ENCODE measurements at regions not wholly inside any gene's neighbourhood (a gene's known extent, or its start where the extent isn't known, plus 50 kb on each side); places are given as distances from the start of the nearest gene placed in this dataset.
"Not testable (repeated sequence)": the region's sequence is repeated elsewhere in the genome, so short reads cannot be mapped to it uniquely, and the experiment has no call there.

GRCh38 chr3:176041185-176041584, 1156.1 kb downstream of the TBL1XR1 start:
- intact Hi-C loops (cut with DNase I; ENCODE audit: low total_unique reads) (no loop called here), in situ Hi-C loops (cut with MboI; ENCODE audit: low sequenced_read_pairs in 4 of 4) (no loop called here)
- ATAC-seq (no peak), DNase-seq (no peak)
- no peak overlapping the region for H3K27ac ChIP-seq
- TF ChIP-seq POLR2A (IDR thresholded peaks at IDR 0.05): no peak
- TF ChIP-seq, protein P1, sequence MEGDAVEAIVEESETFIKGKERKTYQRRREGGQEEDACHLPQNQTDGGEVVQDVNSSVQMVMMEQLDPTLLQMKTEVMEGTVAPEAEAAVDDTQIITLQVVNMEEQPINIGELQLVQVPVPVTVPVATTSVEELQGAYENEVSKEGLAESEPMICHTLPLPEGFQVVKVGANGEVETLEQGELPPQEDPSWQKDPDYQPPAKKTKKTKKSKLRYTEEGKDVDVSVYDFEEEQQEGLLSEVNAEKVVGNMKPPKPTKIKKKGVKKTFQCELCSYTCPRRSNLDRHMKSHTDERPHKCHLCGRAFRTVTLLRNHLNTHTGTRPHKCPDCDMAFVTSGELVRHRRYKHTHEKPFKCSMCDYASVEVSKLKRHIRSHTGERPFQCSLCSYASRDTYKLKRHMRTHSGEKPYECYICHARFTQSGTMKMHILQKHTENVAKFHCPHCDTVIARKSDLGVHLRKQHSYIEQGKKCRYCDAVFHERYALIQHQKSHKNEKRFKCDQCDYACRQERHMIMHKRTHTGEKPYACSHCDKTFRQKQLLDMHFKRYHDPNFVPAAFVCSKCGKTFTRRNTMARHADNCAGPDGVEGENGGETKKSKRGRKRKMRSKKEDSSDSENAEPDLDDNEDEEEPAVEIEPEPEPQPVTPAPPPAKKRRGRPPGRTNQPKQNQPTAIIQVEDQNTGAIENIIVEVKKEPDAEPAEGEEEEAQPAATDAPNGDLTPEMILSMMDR (IDR thresholded peaks at IDR 0.05 in 4 of 5, conservative IDR thresholded peaks at IDR 0.05 in 1 of 5): no peak
- H3K4me3 ChIP-seq: no peak overlapping the region
- H3K4me1 ChIP-seq: no peaks in the 10 kb centered on the region
- H3K27me3 ChIP-seq: no peaks in the 10 kb centered on the region
- H3K9me3 ChIP-seq: no peaks in the 10 kb centered on the region
- no peaks in the 10 kb centered on the region for H3K36me3 ChIP-seq

GRCh38 chr3:176037636-176038035, 1159.6 kb downstream of the TBL1XR1 start:
- intact Hi-C loops (cut with DNase I; ENCODE audit: low total_unique reads) (no loop called here), in situ Hi-C loops (cut with MboI; ENCODE audit: low sequenced_read_pairs in 4 of 4) (no loop called here)
- no peaks in the 10 kb centered on the region for H3K36me3 ChIP-seq
- no peak for DNase-seq
- H3K27ac ChIP-seq: no peak overlapping the region
- no peaks in the 10 kb centered on the region for H3K27me3 ChIP-seq
- ATAC-seq: no peak
- no peaks in the 10 kb centered on the region for H3K9me3 ChIP-seq
- TF ChIP-seq POLR2A (IDR thresholded peaks at IDR 0.05): no peak
- TF ChIP-seq, protein P1 (IDR thresholded peaks at IDR 0.05 in 4 of 5, conservative IDR thresholded peaks at IDR 0.05 in 1 of 5): no peak
- no peaks in the 10 kb centered on the region for H3K4me1 ChIP-seq
- H3K4me3 ChIP-seq: no peak overlapping the region

DNA sequence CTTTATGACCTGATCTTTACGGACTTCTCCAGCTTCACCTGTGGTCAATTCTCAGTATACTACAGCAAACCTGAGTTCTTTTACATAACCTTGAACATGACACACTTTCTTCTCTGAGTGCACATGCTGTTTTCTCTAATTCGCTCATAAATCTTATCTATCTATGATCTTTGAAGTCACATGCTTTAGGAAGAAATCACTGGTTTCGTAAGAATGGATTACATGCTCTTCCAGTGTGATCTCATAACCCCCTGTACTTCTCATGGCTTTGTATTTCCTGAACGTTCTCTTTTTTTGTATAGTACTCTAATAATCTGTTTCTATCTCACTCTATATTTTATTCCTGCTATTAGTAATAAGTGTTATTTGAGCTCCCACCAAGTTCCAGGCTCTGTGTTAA, 1165.2 kb downstream of the TBL1XR1 start:
- ATAC-seq (no peak), DNase-seq (no peak)
- no peaks in the 10 kb centered on the region for H3K9me3 ChIP-seq
- H3K36me3 ChIP-seq: no peaks in the 10 kb centered on the region
- no peaks in the 10 kb centered on the region for H3K27me3 ChIP-seq
- H3K27ac ChIP-seq: no peak overlapping the region
- TF ChIP-seq, protein P1 (IDR thresholded peaks at IDR 0.05 in 4 of 5, conservative IDR thresholded peaks at IDR 0.05 in 1 of 5): no peak
- no peaks in the 10 kb centered on the region for H3K4me1 ChIP-seq
- H3K4me3 ChIP-seq: no peak overlapping the region
- in situ Hi-C loops (cut with MboI; ENCODE audit: low sequenced_read_pairs in 4 of 4) (no loop called here), intact Hi-C loops (cut with DNase I; ENCODE audit: low total_unique reads) (no loop called here)

DNA sequence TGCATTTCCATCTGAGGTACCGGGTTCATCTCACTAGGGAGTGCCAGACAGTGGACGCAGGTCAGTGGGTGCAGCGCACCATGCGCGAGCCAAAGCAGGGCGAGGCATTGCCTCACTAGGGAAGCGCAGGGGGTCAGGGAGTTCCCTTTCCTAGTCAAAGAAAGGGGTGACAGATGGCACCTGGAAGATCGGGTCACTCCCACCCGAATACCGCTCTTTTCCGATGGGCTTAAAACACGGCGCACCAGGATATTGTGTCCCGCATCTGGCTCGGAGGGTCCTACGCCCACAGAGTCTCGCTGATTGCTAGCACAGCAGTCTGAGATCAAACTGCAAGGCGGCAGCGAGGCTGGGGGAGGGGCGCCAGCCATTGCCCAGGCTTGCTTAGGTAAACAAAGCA, 1157.1 kb downstream of the NAALADL2 start:
- H3K4me3 ChIP-seq; H3K36me3 ChIP-seq; in situ Hi-C loops (cut with MboI; ENCODE audit: low sequenced_read_pairs in 4 of 4); DNase-seq; H3K27ac ChIP-seq; ATAC-seq; H3K4me1 ChIP-seq; H3K27me3 ChIP-seq; intact Hi-C loops (cut with DNase I; ENCODE audit: low total_unique reads); H3K9me3 ChIP-seq: not testable (repeated sequence)

GRCh38 chr3:176015228-176015627, 1156.1 kb downstream of the NAALADL2 start:
- H3K36me3 ChIP-seq; H3K4me3 ChIP-seq; H3K27ac ChIP-seq; H3K4me1 ChIP-seq; H3K9me3 ChIP-seq; H3K27me3 ChIP-seq; intact Hi-C loops (cut with DNase I; ENCODE audit: low total_unique reads); ATAC-seq; DNase-seq; in situ Hi-C loops (cut with MboI; ENCODE audit: low sequenced_read_pairs in 4 of 4): not testable (repeated sequence)

GRCh38 chr3:176009256-176009655, 1150.1 kb downstream of the NAALADL2 start:
- ATAC-seq (no peak), DNase-seq (no peak)
- in situ Hi-C loops (cut with MboI; ENCODE audit: low sequenced_read_pairs in 4 of 4): no loop called here
- Histone ChIP-seq H3K27ac (no peak overlapping the region), H3K4me1 (no peaks in the 10 kb centered on the region), H3K36me3 (no peaks in the 10 kb centered on the region), H3K9me3 (no peaks in the 10 kb centered on the region), H3K27me3 (no peaks in the 10 kb centered on the region), H3K4me3 (no peak overlapping the region)
- TF ChIP-seq, protein P1 (IDR thresholded peaks at IDR 0.05 in 4 of 5, conservative IDR thresholded peaks at IDR 0.05 in 1 of 5): no peak
- no peak for TF ChIP-seq POLR2A (IDR thresholded peaks at IDR 0.05)
- intact Hi-C loops (cut with DNase I; ENCODE audit: low total_unique reads): no loop called here

Measured in gastrocnemius medialis (tissue), 4 donors.